Daoy (cell line): ENCODE measurements at regions not wholly inside any gene's neighbourhood (a gene's known extent, or its start where the extent isn't known, plus 50 kb on each side); places are given as distances from the start of the nearest gene placed in this dataset.

Experiments used
- DNase-seq: peaks from one replicate; pipeline ENCODE4 v3.0.0-alpha.2; 2015; ENCODE audit warnings: low read depth

DNA sequence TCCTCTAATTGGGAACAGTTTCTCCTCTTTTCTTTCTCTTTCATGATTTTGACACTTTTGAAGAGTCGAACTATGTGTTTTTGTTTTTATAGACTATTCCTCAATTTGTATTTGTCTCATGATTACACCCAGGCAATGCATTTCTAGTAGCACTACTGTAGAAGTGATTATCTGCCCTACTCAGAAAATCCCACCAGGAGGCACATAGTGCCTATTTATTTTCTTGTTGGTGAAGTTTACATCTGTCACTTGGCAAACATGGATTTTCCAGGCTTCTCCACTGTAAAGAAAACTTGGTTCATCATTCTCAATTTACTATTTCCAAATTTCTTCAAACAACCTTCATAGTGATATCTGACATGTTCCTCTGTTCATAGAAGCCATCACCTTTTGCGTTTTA lies 893.9 kb downstream of the CCSER2 start:
- DNase-seq, result no peak

DNA sequence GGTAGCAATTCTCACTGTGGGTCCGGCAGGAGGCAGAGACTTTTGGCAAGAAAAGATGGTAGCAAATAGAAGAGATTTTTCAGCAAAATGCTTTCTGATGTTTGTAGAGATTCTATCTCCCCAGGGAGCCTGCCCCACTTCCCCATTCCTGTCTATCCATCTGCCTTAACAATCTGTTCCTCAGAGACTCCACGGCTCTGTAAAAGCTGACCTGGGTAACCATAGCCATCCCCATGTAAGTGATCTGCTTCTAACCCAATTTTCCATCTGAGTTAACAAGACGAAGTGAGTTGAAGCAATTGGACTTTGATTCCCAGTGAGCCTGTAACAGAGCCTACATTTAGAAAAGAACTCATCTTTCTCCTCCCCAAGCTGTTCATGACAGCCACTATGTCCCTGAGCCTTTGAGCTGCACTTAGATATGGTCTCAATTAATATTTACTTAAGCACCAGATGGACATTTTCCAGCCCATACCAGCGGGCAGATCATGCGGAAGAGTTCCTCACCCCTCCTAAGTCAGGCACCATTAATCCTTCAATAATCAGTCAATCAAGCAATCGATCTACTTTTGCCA lies 896.1 kb downstream of the CCSER2 start:
- DNase-seq, result no peak

DNA sequence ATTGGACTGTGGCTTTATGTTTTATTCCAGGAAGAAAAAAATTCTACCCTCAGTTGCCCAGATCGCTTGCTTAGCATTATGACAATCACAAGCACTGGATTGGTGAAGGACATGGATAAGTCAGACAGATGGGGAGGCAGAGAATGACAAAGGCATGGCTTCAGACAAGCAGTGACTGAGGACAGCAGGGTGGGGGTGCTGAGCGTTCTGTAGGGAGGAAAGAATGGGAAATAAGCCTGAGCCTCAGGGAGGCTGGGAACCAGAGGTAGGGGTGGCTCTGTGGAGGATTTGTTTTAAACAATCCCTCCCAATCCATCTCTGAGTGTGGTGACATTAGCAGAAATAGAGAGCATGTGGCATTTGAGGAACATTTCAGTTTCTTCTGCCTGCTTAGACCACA lies 896.9 kb downstream of the CCSER2 start:
- DNase-seq, result no peak

DNA sequence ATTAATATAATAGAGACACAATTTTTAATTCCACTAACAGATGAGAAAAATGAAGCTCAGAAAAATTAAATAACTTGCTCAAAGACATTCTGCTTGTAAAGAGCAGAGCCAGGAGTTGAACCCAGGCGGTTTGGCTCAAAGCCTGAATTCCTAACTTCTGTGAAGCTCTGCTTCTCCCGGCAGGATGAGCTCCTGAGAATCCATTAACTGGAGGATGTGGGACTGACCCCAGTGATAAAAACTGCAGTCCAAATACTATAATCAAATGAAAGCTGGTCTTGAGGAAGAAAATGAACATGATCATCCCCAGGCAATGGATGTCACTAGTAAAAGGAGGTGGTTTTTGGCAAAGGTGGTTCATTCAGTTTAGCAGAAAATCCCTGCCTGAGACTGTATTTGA lies 898.2 kb downstream of the CCSER2 start:
- no peak for DNase-seq

DNA sequence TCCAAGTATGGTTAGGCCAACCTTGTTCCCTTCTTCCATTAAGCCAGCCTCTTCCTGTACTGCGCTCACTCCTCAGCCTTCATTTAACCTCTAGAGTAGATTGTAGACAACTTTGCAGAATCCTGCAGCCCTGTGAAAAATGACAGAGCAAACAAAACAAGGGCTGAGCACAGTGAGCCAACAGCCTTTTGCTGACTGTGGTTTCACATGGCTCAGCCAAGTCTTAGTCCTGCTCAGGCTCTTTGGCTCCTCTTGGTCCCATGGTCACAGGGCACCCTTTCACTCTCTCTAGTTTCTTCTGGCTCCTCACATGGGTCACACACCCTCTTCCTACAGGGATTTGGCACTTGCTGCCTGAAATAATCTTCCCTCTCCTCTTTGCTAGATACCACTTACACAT lies 900.3 kb downstream of the CCSER2 start:
- no peak for DNase-seq

DNA sequence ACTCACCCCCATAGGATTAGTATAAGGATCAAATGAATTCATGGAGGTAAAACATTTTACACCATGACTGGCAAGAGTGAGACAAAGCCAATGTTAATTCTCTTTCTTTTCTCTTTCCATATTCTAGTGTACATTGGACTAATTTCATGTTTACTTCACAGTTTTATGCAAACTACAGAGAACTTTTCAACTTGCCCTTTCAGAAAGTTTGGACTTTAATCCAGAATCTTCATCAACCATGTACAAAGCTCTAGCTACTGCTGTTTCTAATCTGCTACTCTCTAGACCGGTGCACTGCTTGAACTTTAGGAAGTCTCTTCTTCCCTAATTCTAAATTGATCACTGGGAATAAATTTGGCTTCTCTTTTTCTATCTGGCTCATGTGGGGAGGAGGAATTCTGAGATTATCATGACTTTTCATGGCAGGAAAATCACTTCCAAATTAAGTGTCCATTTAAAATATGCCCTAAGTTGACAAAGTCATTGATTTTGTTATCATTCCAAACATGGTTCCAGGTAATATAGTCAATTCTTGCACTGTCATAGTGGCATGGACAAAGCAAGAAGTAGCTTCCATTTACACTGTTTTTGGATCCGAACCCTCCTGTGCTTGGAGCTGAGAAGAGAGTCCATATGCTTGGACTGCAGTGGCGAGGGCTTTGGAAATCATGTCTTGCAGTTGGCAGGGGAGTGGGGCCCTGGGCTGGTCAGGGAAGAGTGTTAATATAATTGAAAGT lies 903.3 kb downstream of the CCSER2 start:
- no peak for DNase-seq

DNA sequence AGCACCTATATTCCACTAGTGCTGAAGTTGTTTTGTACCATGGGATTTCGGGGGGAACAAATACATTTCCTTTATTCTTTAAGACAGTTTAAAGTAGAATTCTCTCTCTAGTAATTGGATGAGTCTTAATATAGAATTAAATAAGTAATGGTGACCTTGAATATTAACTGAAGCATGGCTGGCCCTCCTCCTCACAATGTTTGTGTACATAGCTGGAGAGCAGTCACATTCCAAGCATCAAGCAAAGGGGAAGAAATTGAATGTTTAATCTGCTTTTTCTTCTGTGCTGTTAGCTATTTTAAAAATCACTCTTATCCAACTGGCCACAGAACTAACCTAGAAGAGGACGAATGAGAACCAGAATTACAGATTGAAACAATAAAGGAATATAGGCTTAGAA lies 906.9 kb downstream of the CCSER2 start:
- DNase-seq, result no peak

DNA sequence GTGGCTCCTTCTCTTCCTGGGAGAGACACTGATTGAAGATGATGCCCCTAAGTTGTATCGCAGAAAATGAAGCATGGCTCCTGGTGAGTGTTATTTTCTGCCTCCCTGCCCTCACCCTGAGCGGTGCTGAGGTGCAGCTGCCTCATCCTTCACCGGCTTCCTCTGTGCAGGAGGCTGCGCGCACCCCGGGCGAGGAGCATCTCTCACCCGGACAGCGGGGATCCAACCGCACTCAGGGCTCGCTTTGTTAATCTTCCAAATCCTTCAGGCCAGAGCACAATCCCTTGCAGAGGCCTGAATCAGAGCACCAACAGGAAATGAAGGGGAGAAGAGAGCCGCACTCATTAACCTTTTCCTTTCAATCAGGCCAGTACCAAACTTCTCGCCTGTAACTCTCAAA lies 910.3 kb downstream of the CCSER2 start:
- no peak for DNase-seq

DNA sequence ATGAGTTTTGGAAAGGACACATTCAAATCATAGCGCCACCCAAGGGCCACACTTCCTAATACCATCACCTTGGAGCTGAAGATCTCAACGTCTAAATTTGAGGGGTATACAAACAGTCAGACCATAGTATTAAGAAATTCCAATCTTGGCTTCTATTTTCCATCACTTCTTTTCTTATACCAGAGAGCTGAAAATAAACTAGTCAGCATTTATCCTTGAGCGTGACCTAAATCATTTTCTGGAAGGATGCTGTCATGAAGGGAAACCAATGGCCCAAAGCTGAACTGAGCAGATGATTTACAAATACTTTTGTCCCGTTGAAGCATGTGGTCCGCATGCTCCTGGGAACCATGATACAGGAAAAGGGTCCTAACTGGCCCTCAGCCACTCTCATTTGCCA lies 921.9 kb downstream of the CCSER2 start:
- no peak for DNase-seq

DNA sequence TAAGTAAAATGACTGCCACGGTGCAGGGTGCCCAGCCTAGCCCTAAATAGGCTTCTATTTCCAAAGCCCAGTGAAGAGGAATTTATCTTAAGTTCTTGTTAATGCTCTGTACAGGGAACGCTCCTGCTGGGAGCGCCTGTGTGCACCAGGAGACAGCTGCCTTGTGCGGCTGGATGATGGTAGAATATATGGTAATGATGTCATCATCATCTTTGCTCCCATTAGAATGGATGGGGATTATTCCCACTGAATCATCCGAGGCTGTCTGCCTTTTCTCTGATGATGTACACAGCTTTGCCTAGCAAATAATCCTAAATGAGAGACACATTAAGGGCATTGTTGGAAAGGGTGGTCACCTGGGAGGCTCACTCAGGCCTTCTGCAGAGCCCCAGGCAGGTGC lies 928.1 kb downstream of the CCSER2 start:
- DNase-seq, result no peak

DNA sequence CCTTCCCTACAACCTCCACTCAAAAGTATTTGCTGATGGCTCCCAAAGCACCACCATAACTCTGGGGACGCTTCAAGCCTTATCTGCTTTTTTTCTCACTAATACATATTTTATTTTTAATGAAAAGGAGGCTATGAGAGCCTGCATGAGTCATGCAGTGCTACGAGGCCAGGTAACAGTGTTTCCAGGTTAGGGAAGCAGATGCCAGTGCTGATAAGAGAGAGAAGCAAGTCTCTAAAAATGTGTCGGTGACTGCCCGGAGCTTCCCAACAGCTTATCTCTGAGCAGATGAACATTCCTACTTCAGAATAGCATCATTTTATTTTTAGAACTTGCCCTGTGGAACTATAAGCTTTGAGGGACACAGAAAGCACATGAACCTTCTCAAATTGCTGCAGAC lies 931.5 kb downstream of the CCSER2 start:
- no peak for DNase-seq

DNA sequence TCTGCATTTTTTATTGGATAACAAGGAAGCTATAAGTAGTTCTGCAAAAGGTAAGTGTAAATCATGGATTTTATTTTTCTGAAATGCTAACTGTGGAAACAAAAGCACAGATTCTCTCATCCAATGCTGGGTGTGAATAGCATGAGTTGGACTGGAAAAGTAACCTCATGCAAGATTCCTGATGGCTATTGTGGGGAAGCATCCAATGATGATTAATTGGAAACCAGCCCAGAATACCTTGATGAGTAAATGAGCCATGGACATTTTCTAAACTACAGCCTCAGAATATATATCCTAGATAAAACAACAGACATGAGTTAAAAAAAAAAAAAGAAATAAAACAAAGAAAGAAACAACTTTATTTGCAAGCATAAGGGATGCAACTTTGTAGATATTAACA lies 934.6 kb downstream of the CCSER2 start:
- no peak for DNase-seq

DNA sequence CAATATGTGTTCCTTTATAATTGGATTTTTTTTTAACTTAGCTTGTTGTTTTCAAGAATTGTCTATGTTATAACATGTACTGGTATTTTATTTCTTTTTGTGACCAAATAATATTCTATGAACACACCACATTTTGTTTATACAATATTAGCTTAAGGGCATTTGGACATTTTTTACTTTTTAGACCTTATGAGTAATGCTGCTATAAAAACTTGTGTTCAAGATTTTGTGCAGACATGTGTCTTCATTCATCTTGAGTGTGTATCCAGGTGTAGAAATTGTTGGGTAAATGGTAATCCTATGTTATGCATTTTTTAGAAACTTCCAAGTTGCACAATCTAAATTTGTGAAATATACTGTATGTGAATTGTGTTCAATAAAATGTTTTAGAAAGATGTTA lies 936.7 kb downstream of the CCSER2 start:
- DNase-seq, result no peak

DNA sequence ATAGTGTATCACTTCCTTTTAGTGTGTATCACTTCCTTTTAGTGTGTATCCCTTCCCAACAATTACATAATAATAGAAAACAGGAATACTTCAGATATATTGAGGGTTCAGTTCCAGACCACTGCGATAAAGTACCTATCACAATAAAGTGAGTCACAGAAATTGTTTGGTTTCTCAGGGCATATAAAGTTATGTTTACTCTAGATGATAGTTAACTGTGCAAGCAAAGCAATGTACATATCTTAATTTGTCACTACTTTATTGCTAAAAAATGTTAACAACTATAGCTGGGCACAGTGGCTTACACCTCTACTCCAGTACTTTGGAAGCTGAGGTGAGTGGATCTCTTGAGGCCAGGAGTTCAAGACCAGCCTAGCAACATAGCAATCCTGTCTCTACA lies 938.4 kb downstream of the CCSER2 start:
- DNase-seq, result no peak

DNA sequence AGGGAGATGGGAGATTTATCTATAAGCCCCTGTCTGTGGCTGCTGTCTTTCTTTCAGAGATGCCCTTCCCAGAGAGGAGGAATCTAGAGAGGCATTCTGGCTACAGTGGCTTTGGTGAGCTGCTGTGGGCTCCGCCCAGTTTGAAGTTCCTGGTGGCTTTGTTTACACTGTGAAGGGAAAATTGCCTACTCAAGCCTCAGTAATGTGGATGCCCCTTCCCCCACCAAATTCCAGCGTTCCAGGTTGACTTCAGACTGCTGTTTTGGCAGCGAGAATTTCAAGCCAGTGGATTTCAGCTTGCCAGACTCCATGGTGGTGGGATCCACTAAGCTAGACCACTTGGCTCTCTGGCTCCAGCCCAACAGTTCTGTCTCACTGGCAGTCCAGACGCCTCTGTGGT lies 951.6 kb downstream of the CCSER2 start:
- no peak for DNase-seq

DNA sequence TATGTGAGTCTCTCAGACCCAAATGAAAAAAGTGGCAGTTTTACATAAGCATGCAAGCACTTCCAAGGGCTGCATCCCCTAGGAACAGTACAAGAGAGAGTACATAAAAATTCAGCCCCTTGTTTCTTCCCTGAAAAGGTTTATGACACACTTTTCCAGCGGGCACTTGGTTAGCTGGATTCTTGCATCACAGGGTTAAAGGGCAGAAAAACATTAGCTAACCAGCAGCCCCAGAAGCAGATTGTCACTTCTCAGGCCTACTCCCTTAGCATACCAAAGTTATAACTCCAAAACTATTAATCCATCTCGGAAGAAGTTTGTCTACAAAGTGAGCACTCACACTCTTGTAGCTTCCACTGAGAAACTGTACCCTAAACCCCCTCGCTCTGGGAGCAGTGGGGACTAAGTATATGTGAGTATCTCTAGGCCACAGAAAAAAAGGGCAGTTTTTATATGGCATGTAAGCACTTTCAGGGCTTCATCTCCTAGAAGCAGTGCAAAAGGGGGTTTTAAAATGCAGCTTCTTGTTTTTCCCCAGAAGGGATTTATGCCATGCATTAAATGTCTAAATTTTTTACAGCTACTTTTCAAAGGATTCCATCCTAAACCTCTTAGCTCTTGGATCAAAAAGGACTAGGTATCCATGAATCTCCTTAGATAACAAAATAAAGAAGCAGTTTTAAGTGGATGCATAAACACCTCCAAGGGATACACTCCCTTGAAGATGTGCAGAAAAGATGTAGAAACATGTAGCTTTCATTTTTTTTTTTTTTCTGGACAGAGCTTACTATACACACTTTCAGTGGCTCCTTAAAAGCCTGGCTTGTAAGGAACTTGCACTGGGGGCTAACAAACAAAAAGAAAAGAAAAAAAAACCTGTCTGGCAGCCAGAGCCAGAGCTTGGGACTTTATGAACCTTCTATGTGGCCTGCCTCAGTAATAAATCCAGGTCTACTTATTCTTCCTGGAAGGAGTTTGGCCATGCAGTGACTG lies 956.7 kb downstream of the CCSER2 start:
- DNase-seq, result no peak

DNA sequence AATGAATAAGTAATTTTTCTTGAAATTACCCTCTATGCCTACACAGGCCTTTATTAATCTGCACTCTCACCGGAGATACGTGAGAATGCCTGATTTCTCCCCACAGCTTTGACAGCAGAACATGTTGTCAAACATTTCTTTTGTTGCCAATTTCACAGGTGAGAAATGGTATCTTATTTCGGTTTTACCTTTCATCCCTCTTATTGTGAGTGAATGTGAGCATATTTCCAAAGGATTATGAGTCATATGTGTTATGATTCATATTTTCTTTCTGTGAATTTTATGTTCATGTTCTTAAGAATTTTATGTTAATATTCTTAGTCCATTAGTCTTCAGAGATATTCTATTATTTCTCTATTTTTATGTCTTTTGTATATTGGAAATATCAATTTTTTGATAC lies 965.1 kb downstream of the CCSER2 start:
- no peak for DNase-seq

DNA sequence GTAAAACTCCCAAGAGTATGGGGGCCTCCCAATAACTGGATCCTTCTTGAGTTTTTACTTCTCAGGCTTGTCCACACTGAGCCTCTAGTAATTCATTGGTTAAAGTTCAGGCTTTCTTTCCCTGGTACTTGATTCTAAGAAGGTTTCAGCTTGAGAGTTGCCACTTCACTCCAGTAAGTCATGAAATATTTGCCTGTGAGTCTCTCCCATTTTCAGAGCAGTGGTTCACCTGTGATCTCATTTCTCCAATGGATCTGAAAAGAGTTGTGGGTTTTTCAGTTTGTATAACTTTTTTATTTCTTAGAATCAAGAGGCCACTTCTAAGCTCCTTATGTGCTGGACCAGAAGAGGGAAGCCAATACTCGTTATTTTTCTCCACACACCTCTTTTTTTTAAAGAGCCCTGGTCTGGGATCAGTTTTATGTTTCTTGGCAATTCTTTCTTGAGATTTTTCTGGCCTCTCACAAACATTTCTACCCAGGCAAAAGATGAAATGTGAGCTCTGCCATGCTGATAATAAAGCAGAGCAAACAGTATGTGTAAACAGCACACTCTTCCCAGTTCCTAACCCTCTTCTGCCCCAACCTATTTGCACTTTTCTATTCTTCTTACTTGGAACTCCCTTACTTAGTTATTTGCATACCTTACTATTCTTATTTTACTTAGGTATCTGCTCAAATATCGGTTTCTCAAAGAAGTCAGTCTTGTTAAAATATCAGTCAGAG lies 983.4 kb downstream of the CCSER2 start:
- no peak for DNase-seq

DNA sequence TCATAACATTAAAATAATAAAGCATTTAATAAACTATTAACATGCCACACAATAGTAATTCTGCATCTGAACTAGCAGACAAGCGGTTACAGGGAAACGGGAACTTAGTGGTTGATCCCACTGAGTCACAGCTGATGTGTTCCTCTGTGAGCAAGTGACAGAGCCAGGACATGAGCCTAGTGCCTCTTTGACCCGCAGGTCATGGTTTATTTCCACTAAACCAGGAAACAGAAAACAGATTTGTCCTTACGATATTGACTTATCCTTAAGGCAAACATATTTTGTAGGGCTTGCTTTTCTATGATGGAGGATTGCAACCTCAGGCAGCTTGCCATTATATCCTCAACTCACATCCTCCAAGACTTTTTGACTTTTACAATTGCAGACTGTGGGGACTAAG lies 987.3 kb downstream of the CCSER2 start:
- no peak for DNase-seq

DNA sequence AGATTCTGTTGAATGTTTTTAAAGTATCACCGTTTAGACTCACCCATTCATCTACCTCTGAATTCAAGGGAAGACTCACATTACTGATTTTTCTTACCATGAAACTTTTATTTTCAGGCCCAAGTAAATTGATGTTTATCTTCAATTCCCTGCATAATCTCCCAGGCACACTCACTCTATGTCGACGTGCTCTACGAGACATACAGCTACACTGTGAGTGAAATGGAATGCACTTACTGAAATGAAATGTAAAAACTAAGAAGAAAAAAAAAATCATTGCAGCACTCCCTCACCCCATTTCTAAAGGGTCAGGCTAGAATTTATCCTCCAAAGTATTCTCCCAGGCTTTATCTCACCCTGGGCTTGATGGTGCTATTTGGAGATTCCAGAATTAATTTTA lies 987.9 kb downstream of the CCSER2 start:
- DNase-seq, result no peak

DNA sequence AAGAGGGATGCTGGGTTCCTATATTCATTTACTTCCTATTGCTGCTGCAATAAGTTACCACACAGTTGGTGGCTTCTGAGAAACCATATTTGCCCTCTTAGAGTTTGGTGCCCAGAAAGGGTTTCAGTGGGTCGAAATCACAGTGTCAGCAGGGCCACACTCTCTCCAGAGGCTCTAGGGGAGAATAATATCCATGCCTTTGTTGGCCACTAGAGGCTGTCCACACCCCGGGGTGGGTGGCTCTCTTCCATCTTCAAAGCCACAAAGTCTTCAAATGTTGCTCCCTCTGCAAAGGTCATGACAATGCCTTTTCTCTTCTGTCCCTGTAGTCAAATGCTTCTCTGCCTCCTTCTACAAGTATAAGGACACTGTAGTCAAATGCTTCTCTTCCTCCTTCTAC lies 989.4 kb downstream of the CCSER2 start:
- DNase-seq, result no peak
